ENCODE measurements at regions not wholly inside any gene's neighbourhood (a gene's known extent, or its start where the extent isn't known, plus 50 kb on each side); places are given as distances from the start of the nearest gene placed in this dataset.

- no peaks in the 10 kb centered on the region for H3K4me1 ChIP-seq (ENCODE audit: insufficient read depth, low read length)
- intact Hi-C loops (cut with DNase I, micrococcal nuclease) = no loop called here
- H3K36me3 Mint-ChIP-seq (ENCODE audit: low read depth) = no peaks in the 10 kb centered on the region
- DNase-seq (no peak), ATAC-seq (ENCODE audit: poor library complexity) (no peak)
- no peak overlapping the region for H3K4me3 ChIP-seq (ENCODE audit: low read length)
- no peak overlapping the region for H3K27ac Mint-ChIP-seq
- H3K9me3 Mint-ChIP-seq = no peaks in the 10 kb centered on the region
- no peak overlapping the region for H3K27ac ChIP-seq (ENCODE audit: low read depth in 1 of 2, low read length in 2 of 2)
- ChIA-PET POLR2A (no interaction called here), CTCF (no interaction called here)
- H3K4me1 Mint-ChIP-seq (ENCODE audit: low read depth) = no peaks in the 10 kb centered on the region
- no peaks in the 10 kb centered on the region for H3K36me3 ChIP-seq (ENCODE audit: insufficient read depth, low read length)
- no peak overlapping the region for H3K4me3 Mint-ChIP-seq
- TF ChIP-seq CTCF (IDR thresholded peaks at IDR 0.05) = no peak
- no peaks in the 10 kb centered on the region for H3K27me3 ChIP-seq (ENCODE audit: control insufficient read depth in 1 of 2, insufficient read depth in 2 of 2, low read length in 2 of 2)
- H3K9me3 ChIP-seq (ENCODE audit: control insufficient read depth in 1 of 2, insufficient read depth in 1 of 2, low read length in 2 of 2) = no peaks in the 10 kb centered on the region
- H3K27me3 Mint-ChIP-seq = no peaks in the 10 kb centered on the region
Measured at GRCh38 chr2:58479535-58480140, 238.5 kb upstream of the FANCL start.

GRCh38 chr2:58476556-58476955 is 235.4 kb upstream of the FANCL start:
- Mint-ChIP-seq H3K9me3 (no peaks in the 10 kb centered on the region), H3K27ac (no peak overlapping the region), H3K36me3 (ENCODE audit: low read depth) (no peaks in the 10 kb centered on the region), H3K27me3 (no peaks in the 10 kb centered on the region), H3K4me3 (no peak overlapping the region), H3K4me1 (ENCODE audit: low read depth) (no peaks in the 10 kb centered on the region)
- DNase-seq (no peak), ATAC-seq (ENCODE audit: poor library complexity) (no peak)
- no peak overlapping the region for H3K4me3 ChIP-seq (ENCODE audit: low read length)
- no peak overlapping the region for H3K27ac ChIP-seq (ENCODE audit: low read depth in 1 of 2, low read length in 2 of 2)
- no peaks in the 10 kb centered on the region for H3K9me3 ChIP-seq (ENCODE audit: control insufficient read depth in 1 of 2, insufficient read depth in 1 of 2, low read length in 2 of 2)
- no peaks in the 10 kb centered on the region for H3K4me1 ChIP-seq (ENCODE audit: insufficient read depth, low read length)
- no peaks in the 10 kb centered on the region for H3K36me3 ChIP-seq (ENCODE audit: insufficient read depth, low read length)
- TF ChIP-seq CTCF (IDR thresholded peaks at IDR 0.05) = no peak
- POLR2A ChIA-PET = no interaction called here
- H3K27me3 ChIP-seq (ENCODE audit: control insufficient read depth in 1 of 2, insufficient read depth in 2 of 2, low read length in 2 of 2) = no peaks in the 10 kb centered on the region
- intact Hi-C loops (cut with DNase I, micrococcal nuclease) = no loop called here
- CTCF ChIA-PET = no interaction called here

- H3K27ac Mint-ChIP-seq = no peak overlapping the region
- intact Hi-C loops (cut with DNase I, micrococcal nuclease) = no loop called here
- no peaks in the 10 kb centered on the region for H3K36me3 Mint-ChIP-seq (ENCODE audit: low read depth)
- no peak for ATAC-seq (ENCODE audit: poor library complexity)
- no peaks in the 10 kb centered on the region for H3K9me3 ChIP-seq (ENCODE audit: control insufficient read depth in 1 of 2, insufficient read depth in 1 of 2, low read length in 2 of 2)
- ChIA-PET CTCF (no interaction called here), POLR2A (no interaction called here)
- no peak overlapping the region for H3K4me3 Mint-ChIP-seq
- no peak overlapping the region for H3K4me3 ChIP-seq (ENCODE audit: low read length)
- H3K4me1 Mint-ChIP-seq (ENCODE audit: low read depth) = no peaks in the 10 kb centered on the region
- H3K27me3 ChIP-seq (ENCODE audit: control insufficient read depth in 1 of 2, insufficient read depth in 2 of 2, low read length in 2 of 2) = no peaks in the 10 kb centered on the region
- no peak for DNase-seq
- H3K36me3 ChIP-seq (ENCODE audit: insufficient read depth, low read length) = no peaks in the 10 kb centered on the region
- H3K27me3 Mint-ChIP-seq = no peaks in the 10 kb centered on the region
- no peaks in the 10 kb centered on the region for H3K9me3 Mint-ChIP-seq
- TF ChIP-seq CTCF (IDR thresholded peaks at IDR 0.05) = no peak
- H3K27ac ChIP-seq (ENCODE audit: low read depth in 1 of 2, low read length in 2 of 2) = no peak overlapping the region
- no peaks in the 10 kb centered on the region for H3K4me1 ChIP-seq (ENCODE audit: insufficient read depth, low read length)
Measured at GRCh38 chr2:58475756-58476155, 234.6 kb upstream of the FANCL start.

Measured in CD4-positive, alpha-beta T cell (primary cell).